K562 (cell line): ENCODE measurements at regions not wholly inside any gene's neighbourhood (a gene's known extent, or its start where the extent isn't known, plus 50 kb on each side); places are given as distances from the start of the nearest gene placed in this dataset.

Experiments
- POU5F1 ChIP-seq: fragments of 150-350 bp; IDR thresholded peaks from 2 replicates; pipeline ENCODE4 v1.6.1; 2014; ENCODE audit warnings: borderline replicate concordance, low read length, low read depth, mild to moderate bottlenecking; ENCODE audit not compliant: partially characterized antibody
- RCOR1 ChIP-seq, 2 experiments: IDR thresholded peaks; 2 replicates each; pipeline ENCODE4 v1.6.1; 2012; ENCODE audit warnings: low read depth in 2 of 2, low read length in 2 of 2, borderline replicate concordance in 1 of 2, improper control_type of control experiment in 1 of 2
- SMC3 ChIP-seq: conservative IDR thresholded peaks from 2 replicates; pipeline ENCODE4 v1.6.1; 2011; ENCODE audit warnings: low read depth, low read length, improper control_type of control experiment; ENCODE audit not compliant: insufficient read depth
- SP2 ChIP-seq: IDR thresholded peaks from 2 replicates; pipeline ENCODE4 v1.6.1; 2011; ENCODE audit warnings: mild to moderate bottlenecking, low read depth, low read length, moderate library complexity; ENCODE audit not compliant: poor library complexity, severe bottlenecking; ENCODE audit errors: extremely low read depth
- TARDBP ChIP-seq: fragments of 450-650 bp; IDR thresholded peaks from 2 replicates; pipeline ENCODE4 v1.6.1; 2016
- ZKSCAN3 ChIP-seq: fragments of 250-450 bp; sonication (Bioruptor Pico); IDR thresholded peaks from 2 replicates; pipeline ENCODE4 v1.4.0; 2020
- ZNF274 ChIP-seq: IDR thresholded peaks from 2 replicates; pipeline ENCODE4 v1.6.1; 2011; ENCODE audit warnings: low read depth, mild to moderate bottlenecking, low read length, moderate library complexity, borderline replicate concordance
- ZNF589 ChIP-seq: fragments of 200-800 bp; sonication (Bioruptor generic); IDR thresholded peaks from 2 replicates; pipeline ENCODE4 v1.6.1; 2016; ENCODE audit warnings: low read depth, missing genetic modification characterization, missing compliant biosample characterization
- TF ChIP-seq, protein P1 (sequence below), 3 experiments: IDR thresholded peaks in 2 of 3; conservative IDR thresholded peaks in 1 of 3; 2 replicates each; pipeline ENCODE4 v1.5.1; 2011 to 2012; ENCODE audit warnings: low read length in 3 of 3, mild to moderate bottlenecking in 3 of 3, control low read depth in 2 of 3, improper control_type of control experiment in 1 of 3, inconsistent platforms in 1 of 3, low read depth in 1 of 3, mixed read lengths in 1 of 3, moderate library complexity in 1 of 3; ENCODE audit not compliant: insufficient read depth in 2 of 3
- TF ChIP-seq, protein P2 (sequence below): fragments of 450-650 bp; IDR thresholded peaks from 2 replicates; pipeline ENCODE4 v1.6.1; 2016; ENCODE audit warnings: mild to moderate bottlenecking, moderate library complexity

DNA sequence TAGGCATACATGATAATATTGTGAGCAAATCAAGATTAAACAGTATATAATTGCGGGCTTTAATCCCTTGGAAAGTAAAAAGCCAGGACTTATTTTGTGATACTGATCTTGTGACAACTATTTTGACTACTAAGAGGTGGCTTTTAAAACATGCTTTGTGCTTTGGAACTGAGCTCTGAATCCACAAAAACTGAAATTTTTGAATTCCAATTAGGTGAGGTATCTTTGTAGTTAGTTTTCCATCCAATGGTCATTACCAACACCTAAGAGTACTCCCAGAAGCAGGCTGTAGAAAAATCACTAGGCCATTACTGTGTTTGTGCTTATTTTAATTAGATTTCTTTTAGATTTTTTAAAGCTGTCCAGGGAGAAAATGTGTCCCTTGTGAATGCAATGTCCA, 559.5 kb upstream of the WWC1 start:
- no peak for TF ChIP-seq TARDBP
- TF ChIP-seq SMC3: no peak
- TF ChIP-seq POU5F1: no peak
- TF ChIP-seq RCOR1 (IDR thresholded peaks at IDR 0.05; ENCODE audit: borderline replicate concordance in 1 of 2, low read depth in 2 of 2, low read length in 2 of 2): no peak
- TF ChIP-seq, protein P1, sequence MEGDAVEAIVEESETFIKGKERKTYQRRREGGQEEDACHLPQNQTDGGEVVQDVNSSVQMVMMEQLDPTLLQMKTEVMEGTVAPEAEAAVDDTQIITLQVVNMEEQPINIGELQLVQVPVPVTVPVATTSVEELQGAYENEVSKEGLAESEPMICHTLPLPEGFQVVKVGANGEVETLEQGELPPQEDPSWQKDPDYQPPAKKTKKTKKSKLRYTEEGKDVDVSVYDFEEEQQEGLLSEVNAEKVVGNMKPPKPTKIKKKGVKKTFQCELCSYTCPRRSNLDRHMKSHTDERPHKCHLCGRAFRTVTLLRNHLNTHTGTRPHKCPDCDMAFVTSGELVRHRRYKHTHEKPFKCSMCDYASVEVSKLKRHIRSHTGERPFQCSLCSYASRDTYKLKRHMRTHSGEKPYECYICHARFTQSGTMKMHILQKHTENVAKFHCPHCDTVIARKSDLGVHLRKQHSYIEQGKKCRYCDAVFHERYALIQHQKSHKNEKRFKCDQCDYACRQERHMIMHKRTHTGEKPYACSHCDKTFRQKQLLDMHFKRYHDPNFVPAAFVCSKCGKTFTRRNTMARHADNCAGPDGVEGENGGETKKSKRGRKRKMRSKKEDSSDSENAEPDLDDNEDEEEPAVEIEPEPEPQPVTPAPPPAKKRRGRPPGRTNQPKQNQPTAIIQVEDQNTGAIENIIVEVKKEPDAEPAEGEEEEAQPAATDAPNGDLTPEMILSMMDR (IDR thresholded peaks at IDR 0.05 in 2 of 3, conservative IDR thresholded peaks at IDR 0.05 in 1 of 3; ENCODE audit: insufficient read depth in 2 of 3, low read depth in 1 of 3, low read length in 3 of 3): no peak
- no peak for TF ChIP-seq ZNF274
- no peak for TF ChIP-seq ZKSCAN3 (CRISPR knock-in tag)
- TF ChIP-seq, protein P2, sequence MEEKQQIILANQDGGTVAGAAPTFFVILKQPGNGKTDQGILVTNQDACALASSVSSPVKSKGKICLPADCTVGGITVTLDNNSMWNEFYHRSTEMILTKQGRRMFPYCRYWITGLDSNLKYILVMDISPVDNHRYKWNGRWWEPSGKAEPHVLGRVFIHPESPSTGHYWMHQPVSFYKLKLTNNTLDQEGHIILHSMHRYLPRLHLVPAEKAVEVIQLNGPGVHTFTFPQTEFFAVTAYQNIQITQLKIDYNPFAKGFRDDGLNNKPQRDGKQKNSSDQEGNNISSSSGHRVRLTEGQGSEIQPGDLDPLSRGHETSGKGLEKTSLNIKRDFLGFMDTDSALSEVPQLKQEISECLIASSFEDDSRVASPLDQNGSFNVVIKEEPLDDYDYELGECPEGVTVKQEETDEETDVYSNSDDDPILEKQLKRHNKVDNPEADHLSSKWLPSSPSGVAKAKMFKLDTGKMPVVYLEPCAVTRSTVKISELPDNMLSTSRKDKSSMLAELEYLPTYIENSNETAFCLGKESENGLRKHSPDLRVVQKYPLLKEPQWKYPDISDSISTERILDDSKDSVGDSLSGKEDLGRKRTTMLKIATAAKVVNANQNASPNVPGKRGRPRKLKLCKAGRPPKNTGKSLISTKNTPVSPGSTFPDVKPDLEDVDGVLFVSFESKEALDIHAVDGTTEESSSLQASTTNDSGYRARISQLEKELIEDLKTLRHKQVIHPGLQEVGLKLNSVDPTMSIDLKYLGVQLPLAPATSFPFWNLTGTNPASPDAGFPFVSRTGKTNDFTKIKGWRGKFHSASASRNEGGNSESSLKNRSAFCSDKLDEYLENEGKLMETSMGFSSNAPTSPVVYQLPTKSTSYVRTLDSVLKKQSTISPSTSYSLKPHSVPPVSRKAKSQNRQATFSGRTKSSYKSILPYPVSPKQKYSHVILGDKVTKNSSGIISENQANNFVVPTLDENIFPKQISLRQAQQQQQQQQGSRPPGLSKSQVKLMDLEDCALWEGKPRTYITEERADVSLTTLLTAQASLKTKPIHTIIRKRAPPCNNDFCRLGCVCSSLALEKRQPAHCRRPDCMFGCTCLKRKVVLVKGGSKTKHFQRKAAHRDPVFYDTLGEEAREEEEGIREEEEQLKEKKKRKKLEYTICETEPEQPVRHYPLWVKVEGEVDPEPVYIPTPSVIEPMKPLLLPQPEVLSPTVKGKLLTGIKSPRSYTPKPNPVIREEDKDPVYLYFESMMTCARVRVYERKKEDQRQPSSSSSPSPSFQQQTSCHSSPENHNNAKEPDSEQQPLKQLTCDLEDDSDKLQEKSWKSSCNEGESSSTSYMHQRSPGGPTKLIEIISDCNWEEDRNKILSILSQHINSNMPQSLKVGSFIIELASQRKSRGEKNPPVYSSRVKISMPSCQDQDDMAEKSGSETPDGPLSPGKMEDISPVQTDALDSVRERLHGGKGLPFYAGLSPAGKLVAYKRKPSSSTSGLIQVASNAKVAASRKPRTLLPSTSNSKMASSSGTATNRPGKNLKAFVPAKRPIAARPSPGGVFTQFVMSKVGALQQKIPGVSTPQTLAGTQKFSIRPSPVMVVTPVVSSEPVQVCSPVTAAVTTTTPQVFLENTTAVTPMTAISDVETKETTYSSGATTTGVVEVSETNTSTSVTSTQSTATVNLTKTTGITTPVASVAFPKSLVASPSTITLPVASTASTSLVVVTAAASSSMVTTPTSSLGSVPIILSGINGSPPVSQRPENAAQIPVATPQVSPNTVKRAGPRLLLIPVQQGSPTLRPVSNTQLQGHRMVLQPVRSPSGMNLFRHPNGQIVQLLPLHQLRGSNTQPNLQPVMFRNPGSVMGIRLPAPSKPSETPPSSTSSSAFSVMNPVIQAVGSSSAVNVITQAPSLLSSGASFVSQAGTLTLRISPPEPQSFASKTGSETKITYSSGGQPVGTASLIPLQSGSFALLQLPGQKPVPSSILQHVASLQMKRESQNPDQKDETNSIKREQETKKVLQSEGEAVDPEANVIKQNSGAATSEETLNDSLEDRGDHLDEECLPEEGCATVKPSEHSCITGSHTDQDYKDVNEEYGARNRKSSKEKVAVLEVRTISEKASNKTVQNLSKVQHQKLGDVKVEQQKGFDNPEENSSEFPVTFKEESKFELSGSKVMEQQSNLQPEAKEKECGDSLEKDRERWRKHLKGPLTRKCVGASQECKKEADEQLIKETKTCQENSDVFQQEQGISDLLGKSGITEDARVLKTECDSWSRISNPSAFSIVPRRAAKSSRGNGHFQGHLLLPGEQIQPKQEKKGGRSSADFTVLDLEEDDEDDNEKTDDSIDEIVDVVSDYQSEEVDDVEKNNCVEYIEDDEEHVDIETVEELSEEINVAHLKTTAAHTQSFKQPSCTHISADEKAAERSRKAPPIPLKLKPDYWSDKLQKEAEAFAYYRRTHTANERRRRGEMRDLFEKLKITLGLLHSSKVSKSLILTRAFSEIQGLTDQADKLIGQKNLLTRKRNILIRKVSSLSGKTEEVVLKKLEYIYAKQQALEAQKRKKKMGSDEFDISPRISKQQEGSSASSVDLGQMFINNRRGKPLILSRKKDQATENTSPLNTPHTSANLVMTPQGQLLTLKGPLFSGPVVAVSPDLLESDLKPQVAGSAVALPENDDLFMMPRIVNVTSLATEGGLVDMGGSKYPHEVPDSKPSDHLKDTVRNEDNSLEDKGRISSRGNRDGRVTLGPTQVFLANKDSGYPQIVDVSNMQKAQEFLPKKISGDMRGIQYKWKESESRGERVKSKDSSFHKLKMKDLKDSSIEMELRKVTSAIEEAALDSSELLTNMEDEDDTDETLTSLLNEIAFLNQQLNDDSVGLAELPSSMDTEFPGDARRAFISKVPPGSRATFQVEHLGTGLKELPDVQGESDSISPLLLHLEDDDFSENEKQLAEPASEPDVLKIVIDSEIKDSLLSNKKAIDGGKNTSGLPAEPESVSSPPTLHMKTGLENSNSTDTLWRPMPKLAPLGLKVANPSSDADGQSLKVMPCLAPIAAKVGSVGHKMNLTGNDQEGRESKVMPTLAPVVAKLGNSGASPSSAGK: no peak
- TF ChIP-seq ZNF589: no peak
- TF ChIP-seq SP2: no peak
